ENCODE measurements at regions not wholly inside any gene's neighbourhood (a gene's known extent, or its start where the extent isn't known, plus 50 kb on each side); places are given as distances from the start of the nearest gene placed in this dataset.
A peak's percentile ranks its signal among the peaks of the same experiment; 100 is the strongest.
"Not testable (repeated sequence)": the region's sequence is repeated elsewhere in the genome, so short reads cannot be mapped to it uniquely, and the experiment has no call there.

- ATAC-seq (no peak), DNase-seq (no peak)
- intact Hi-C loops (cut with DNase I): no loop called here
These were observed 59.7 kb downstream of the NHLRC1 start for GRCh38 chr6:18062733-18063132.

- ATAC-seq (no peak), DNase-seq (no peak)
- intact Hi-C loops (cut with DNase I): no loop called here
These were observed 64.0 kb downstream of the NHLRC1 start for GRCh38 chr6:18058429-18058828.

- DNase-seq: no peak
- intact Hi-C loops (cut with DNase I): no loop called here
- no peak for ATAC-seq
These were observed 66.6 kb downstream of the NHLRC1 start for GRCh38 chr6:18055714-18056382.

- ATAC-seq: no peak
- intact Hi-C loops (cut with DNase I): no loop called here
These were observed 67.4 kb downstream of the NHLRC1 start for GRCh38 chr6:18055098-18055497.

DNA sequence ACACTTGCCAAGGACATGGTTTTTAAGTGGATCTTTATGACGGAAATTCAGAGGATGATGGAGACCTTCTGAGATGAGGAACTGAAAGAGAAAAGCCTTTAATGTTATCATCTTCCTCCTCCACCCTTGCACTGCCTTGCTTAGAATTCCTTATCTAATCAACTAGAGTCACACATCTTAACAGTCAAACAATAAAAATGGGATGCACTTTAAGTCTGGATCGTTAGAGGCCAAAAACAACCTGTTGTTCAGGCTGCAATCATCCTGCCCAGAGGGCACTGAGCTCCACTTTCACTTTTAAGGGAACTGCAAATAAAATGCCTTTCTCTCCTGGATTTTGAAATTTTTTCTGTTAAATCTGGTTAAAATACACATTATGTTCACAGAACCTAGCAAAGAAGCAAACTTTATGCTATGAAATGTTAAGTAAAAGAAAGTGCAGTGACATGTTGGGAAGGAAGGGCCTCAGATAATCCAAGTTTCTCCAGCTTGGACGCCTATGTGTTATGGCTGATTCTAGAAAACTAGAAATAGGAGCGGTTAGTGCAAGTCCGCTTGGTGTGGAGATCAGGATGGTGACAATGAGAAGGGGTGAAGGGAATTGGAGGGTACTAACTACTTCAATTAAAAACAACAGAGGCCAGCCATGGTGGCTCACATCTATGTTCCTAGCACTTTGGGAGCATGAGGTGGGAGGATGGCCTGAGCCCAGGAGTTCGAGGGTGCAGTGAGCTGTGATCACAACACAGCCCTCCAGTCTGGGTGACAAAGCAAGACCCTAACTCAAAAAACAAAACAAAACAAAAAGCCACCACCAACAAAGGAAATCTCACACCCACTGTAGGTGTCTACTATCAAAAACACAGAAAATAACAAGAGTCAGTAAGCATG is 66.4 kb upstream of the KIF13A start:
- peak in 1 of 2 donors; percentile 42 for ATAC-seq
- intact Hi-C loops (cut with DNase I): no loop called here
- DNase-seq: no peak

More at GRCh38 chr6:18055098-18055497, 67.4 kb downstream of the NHLRC1 start:
- DNase-seq: no peak

GRCh38 chr6:18053078-18053477 is 65.6 kb upstream of the KIF13A start:
- no peak for DNase-seq
- ATAC-seq: no peak
- intact Hi-C loops (cut with DNase I): no loop called here

GRCh38 chr6:18049646-18050045 is 62.2 kb upstream of the KIF13A start:
- intact Hi-C loops (cut with DNase I): no loop called here
- no peak for ATAC-seq
- DNase-seq: no peak

- intact Hi-C loops (cut with DNase I): no loop called here
- ATAC-seq (no peak), DNase-seq (no peak)
These were observed 61.7 kb upstream of the KIF13A start for GRCh38 chr6:18048953-18049630.

GRCh38 chr6:18047406-18047805 is 60.0 kb upstream of the KIF13A start:
- intact Hi-C loops (cut with DNase I): no loop called here
- DNase-seq (no peak), ATAC-seq (no peak)

- intact Hi-C loops (cut with DNase I): no loop called here
- ATAC-seq: no peak
These were observed 58.1 kb upstream of the KIF13A start for GRCh38 chr6:18045507-18045906.

DNA sequence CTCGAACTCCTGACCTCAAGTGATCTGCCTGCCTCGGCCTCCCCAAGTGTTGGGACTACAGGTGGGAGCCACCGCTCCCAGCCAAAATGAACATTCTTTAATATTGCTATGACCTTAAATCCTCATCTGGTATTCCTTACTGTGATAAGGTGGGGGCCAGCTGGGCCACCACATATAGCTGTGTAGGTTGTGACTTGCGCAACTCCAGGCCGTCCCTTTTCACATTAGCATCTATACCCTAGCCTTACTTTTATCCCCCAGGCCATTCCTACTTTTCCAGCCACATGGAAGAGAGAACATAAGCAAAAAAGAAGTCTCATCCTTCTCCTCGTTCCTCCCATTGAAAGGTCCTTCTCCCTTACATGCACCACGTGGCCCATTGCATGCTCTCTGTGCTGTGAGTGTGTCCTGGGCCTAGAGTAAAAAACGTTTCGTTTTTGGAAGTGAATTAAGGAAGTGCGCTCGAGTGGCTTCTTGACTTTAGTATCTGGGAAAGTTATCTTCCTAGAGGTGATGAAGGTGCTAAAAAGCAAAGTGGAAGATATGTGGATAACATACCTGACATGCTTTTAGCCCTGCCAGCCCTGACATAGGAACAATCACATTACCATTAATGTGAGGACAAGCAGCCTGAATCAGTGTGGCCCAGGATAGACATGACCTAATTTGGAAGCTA is 56.8 kb upstream of the KIF13A start:
- no peak for DNase-seq
- ATAC-seq: no peak
- intact Hi-C loops (cut with DNase I): no loop called here

More at GRCh38 chr6:18045507-18045906, 58.1 kb upstream of the KIF13A start:
- no peak for DNase-seq

DNA sequence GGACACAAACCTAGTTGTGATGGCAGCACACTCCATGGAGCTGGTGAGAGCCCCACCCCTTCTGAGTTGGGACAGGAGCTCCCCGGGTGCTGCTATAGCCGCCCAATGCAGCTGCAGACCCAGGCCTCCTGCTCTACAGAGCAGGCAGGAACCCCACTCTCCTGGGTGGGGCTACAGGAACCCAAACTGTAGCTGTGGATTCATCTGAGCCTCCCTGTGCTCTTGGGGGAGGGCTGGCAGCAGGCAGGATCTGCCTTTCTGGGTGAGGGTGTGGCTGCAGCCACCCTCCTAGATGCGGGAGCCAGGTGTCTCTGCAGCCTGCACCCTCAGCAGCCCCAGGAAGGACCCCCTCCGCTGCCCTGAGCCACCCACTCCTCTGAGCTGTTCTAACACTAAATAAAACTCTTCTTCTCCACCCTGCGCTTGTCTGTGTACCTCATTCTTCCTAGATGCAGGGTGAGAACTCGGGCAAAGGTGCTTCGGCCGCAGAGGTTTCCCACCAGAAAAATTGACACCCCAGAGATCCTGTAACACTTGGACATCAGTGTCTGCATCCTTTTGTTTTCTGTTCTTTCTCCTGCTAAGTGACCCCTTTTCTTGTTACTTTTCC is 55.2 kb upstream of the KIF13A start:
- DNase-seq (no peak), ATAC-seq (peak in 1 of 2 donors; percentile 11)
- intact Hi-C loops (cut with DNase I): no loop called here

GRCh38 chr6:18039481-18039880 is 52.0 kb upstream of the KIF13A start:
- intact Hi-C loops (cut with DNase I): no loop called here
- no peak for DNase-seq
- ATAC-seq: no peak

DNA sequence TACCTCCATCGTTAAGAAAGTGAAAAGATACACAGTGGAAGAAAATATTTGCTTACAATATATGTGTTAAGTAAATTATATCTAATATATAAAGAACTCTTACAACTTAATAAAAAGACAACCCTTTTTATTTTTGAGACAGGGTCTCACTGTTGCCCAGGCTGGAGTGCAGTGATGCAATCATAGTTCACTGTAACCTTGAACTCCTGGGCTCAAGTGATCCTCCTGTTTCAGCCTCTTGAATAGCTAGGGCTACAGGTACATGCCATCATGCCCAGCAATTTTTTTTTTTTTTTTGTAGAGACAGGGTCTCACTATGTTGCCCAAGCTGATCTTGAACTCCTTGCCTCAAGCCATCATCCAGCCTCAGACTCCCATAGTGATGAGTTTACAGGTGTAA is 50.8 kb upstream of the KIF13A start:
- intact Hi-C loops (cut with DNase I); DNase-seq; ATAC-seq: not testable (repeated sequence)

All from left cardiac atrium (tissue), 4 donors.